ENCODE measurements at regions not wholly inside any gene's neighbourhood (a gene's known extent, or its start where the extent isn't known, plus 50 kb on each side); places are given as distances from the start of the nearest gene placed in this dataset.

DNA sequence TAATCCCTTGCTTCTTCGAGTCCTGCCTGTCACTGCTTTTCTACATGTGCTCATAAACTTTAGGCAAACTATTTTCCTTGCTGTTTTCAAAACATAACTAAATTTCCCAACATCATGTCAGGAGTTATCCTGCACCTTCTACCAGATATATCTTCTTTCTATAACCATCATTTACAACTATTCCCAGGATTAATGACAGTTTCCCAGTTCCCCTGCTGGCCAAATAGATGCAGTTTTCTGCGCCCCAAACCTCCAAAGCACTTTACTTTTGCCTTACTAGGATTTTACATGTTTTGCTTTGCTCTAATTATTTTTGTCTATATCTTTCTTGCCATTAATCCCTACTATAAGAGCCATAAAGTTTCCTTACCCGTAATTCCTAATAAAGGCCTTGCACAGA is 122.5 kb downstream of the GLUL start:
- H3K9ac ChIP-seq (ENCODE audit: control insufficient read depth, extremely low read depth, insufficient read depth, low read length): no peak overlapping the region
- H3K4me3 ChIP-seq (ENCODE audit: control insufficient read depth in 2 of 3, extremely low read depth in 1 of 3, insufficient read depth in 2 of 3, low read depth in 1 of 3, low read length in 3 of 3): no peak overlapping the region
- no peaks in the 10 kb centered on the region for H3K4me1 ChIP-seq (ENCODE audit: control insufficient read depth, extremely low read depth, insufficient read depth, low read length)
- no peaks in the 10 kb centered on the region for H4K20me1 ChIP-seq (ENCODE audit: control insufficient read depth, extremely low read depth, insufficient read depth, low read length)
- TF ChIP-seq, protein P1, sequence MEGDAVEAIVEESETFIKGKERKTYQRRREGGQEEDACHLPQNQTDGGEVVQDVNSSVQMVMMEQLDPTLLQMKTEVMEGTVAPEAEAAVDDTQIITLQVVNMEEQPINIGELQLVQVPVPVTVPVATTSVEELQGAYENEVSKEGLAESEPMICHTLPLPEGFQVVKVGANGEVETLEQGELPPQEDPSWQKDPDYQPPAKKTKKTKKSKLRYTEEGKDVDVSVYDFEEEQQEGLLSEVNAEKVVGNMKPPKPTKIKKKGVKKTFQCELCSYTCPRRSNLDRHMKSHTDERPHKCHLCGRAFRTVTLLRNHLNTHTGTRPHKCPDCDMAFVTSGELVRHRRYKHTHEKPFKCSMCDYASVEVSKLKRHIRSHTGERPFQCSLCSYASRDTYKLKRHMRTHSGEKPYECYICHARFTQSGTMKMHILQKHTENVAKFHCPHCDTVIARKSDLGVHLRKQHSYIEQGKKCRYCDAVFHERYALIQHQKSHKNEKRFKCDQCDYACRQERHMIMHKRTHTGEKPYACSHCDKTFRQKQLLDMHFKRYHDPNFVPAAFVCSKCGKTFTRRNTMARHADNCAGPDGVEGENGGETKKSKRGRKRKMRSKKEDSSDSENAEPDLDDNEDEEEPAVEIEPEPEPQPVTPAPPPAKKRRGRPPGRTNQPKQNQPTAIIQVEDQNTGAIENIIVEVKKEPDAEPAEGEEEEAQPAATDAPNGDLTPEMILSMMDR (optimal IDR thresholded peaks at IDR 0.05 in 1 of 3, IDR thresholded peaks at IDR 0.05 in 1 of 3, conservative IDR thresholded peaks at IDR 0.05 in 1 of 3; ENCODE audit: extremely low read depth in 1 of 3, insufficient read depth in 2 of 3, low read length in 3 of 3): peak in 1 of 3 experiments; percentile 6
- no peak for TF ChIP-seq EZH2 (IDR thresholded peaks at IDR 0.05; ENCODE audit: low read length)
- H3K27ac ChIP-seq (ENCODE audit: control insufficient read depth, insufficient read depth, low read length): no peak overlapping the region
- H3K36me3 ChIP-seq (ENCODE audit: control insufficient read depth in 2 of 2, extremely low read depth in 1 of 2, insufficient read depth in 2 of 2, low read length in 2 of 2): no peaks in the 10 kb centered on the region
- FAIRE-seq: no peak
- dilution Hi-C loops (cut with MboI; ENCODE audit: extremely low pct_ligation_motif_present, low sequenced_read_pairs): no loop called here
- H3K9me3 ChIP-seq (ENCODE audit: control insufficient read depth, low read depth, low read length): no peaks in the 10 kb centered on the region
- no peaks in the 10 kb centered on the region for H3K79me2 ChIP-seq (ENCODE audit: control insufficient read depth, insufficient read depth, low read length)
- no peaks in the 10 kb centered on the region for H3K27me3 ChIP-seq (ENCODE audit: control insufficient read depth, extremely low read depth, insufficient read depth, low read length)
- H3K4me2 ChIP-seq (ENCODE audit: control insufficient read depth, extremely low read depth, insufficient read depth, low read depth, low read length): no peak overlapping the region
- no peak for DNase-seq (ENCODE audit: low read depth, low spot score)
- no peaks in the 10 kb centered on the region for H3K9me1 ChIP-seq (ENCODE audit: control insufficient read depth, extremely low read depth, insufficient read depth, low read length)
- H2AFZ ChIP-seq (ENCODE audit: control insufficient read depth, low read length): no peak overlapping the region

DNA sequence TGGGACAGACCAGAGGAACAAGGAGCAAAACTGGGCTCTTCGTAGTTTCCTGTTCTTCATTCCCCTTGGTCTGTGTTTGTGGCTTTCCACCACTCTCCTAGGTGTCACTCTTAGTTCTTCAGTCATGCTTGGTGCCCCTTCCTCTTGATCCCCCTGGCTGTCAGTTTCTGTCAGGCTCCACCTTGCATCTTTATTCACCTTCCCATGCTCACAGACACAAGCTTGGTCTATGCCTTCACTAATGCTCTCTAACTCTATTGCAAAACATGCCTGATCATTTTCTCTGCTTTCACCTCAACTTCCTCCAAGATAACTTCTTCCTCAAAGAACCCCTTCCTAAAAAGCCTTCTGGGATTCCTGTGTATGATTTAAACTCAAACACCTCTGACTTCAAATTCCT is 122.9 kb downstream of the GLUL start:
- no peak for TF ChIP-seq EZH2 (IDR thresholded peaks at IDR 0.05; ENCODE audit: low read length)
- TF ChIP-seq, protein P1 (optimal IDR thresholded peaks at IDR 0.05 in 1 of 3, IDR thresholded peaks at IDR 0.05 in 1 of 3, conservative IDR thresholded peaks at IDR 0.05 in 1 of 3; ENCODE audit: extremely low read depth in 1 of 3, insufficient read depth in 2 of 3, low read length in 3 of 3): no peak
- H3K9ac ChIP-seq (ENCODE audit: control insufficient read depth, extremely low read depth, insufficient read depth, low read length): no peak overlapping the region
- no peaks in the 10 kb centered on the region for H3K36me3 ChIP-seq (ENCODE audit: control insufficient read depth in 2 of 2, extremely low read depth in 1 of 2, insufficient read depth in 2 of 2, low read length in 2 of 2)
- no peak for DNase-seq (ENCODE audit: low read depth, low spot score)
- no peaks in the 10 kb centered on the region for H3K9me1 ChIP-seq (ENCODE audit: control insufficient read depth, extremely low read depth, insufficient read depth, low read length)
- H3K27ac ChIP-seq (ENCODE audit: control insufficient read depth, insufficient read depth, low read length): no peak overlapping the region
- no peak for FAIRE-seq
- no peak overlapping the region for H3K4me3 ChIP-seq (ENCODE audit: control insufficient read depth in 2 of 3, extremely low read depth in 1 of 3, insufficient read depth in 2 of 3, low read depth in 1 of 3, low read length in 3 of 3)
- H3K4me1 ChIP-seq (ENCODE audit: control insufficient read depth, extremely low read depth, insufficient read depth, low read length): no peaks in the 10 kb centered on the region
- H4K20me1 ChIP-seq (ENCODE audit: control insufficient read depth, extremely low read depth, insufficient read depth, low read length): no peaks in the 10 kb centered on the region
- dilution Hi-C loops (cut with MboI; ENCODE audit: extremely low pct_ligation_motif_present, low sequenced_read_pairs): no loop called here
- no peak overlapping the region for H2AFZ ChIP-seq (ENCODE audit: control insufficient read depth, low read length)
- no peaks in the 10 kb centered on the region for H3K79me2 ChIP-seq (ENCODE audit: control insufficient read depth, insufficient read depth, low read length)
- no peak overlapping the region for H3K4me2 ChIP-seq (ENCODE audit: control insufficient read depth, extremely low read depth, insufficient read depth, low read depth, low read length)
- no peaks in the 10 kb centered on the region for H3K9me3 ChIP-seq (ENCODE audit: control insufficient read depth, low read depth, low read length)
- H3K27me3 ChIP-seq (ENCODE audit: control insufficient read depth, extremely low read depth, insufficient read depth, low read length): no peaks in the 10 kb centered on the region

Measured in keratinocyte (primary cell).